WTC11 (cell line): ENCODE measurements at regions not wholly inside any gene's neighbourhood (a gene's known extent, or its start where the extent isn't known, plus 50 kb on each side); places are given as distances from the start of the nearest gene placed in this dataset.

Experiments used
- ATAC-seq: fragments of 200-7000 bp; cut with Tn5 transposase; 2 replicates; pipeline ENCODE4 v1.10.0; 2021; ENCODE audit warnings: mild to moderate bottlenecking, moderate library complexity
- CTCF ChIA-PET: fragments of 300-600 bp; sonication (Branson Sonifier 250); formaldehyde crosslinking; loops from one replicate; lab custom pipeline; 2021; ENCODE audit warnings: antibody characterized with exemption; lab: Charles Lee
- POLR2A ChIA-PET: fragments of 350-600 bp; sonication (Branson Sonifier 250); formaldehyde crosslinking; loops from one replicate; lab custom pipeline; 2021; ENCODE audit warnings: antibody characterized with exemption; lab: Charles Lee
- DNase-seq: peaks from one replicate; pipeline ENCODE4 v3.0.0; 2021; ENCODE audit warnings: low spot score
- H3K27ac Mint-ChIP-seq: 2 replicates; pipeline ENCODE4 v1.8.0; 2021; ENCODE audit warnings: mixed read lengths
- H3K27me3 Mint-ChIP-seq: 2 replicates; pipeline ENCODE4 v1.8.0; 2021; ENCODE audit warnings: low read depth, mild to moderate bottlenecking, moderate library complexity, mixed read lengths
- H3K36me3 Mint-ChIP-seq: 2 replicates; pipeline ENCODE4 v1.8.0; 2021; ENCODE audit warnings: mixed read lengths
- H3K4me1 Mint-ChIP-seq: 2 replicates; pipeline ENCODE4 v1.8.0; 2022; ENCODE audit warnings: mixed read lengths
- H3K4me3 Mint-ChIP-seq: 2 replicates; pipeline ENCODE4 v1.8.0; 2021; ENCODE audit warnings: mild to moderate bottlenecking, moderate library complexity, mixed read lengths
- H3K9me3 Mint-ChIP-seq: 2 replicates; pipeline ENCODE4 v1.8.0; 2021; ENCODE audit warnings: mixed read lengths
- CREM ChIP-seq: sonication (generic); formaldehyde crosslinking; IDR thresholded peaks from 2 replicates; pipeline ENCODE4 v1.8.1; 2022; ENCODE audit warnings: mild to moderate bottlenecking, missing genetic modification reagents, moderate library complexity
- EMX1 ChIP-seq: fragments of 250-450 bp; sonication (Bioruptor Pico); IDR thresholded peaks from 2 replicates; pipeline ENCODE4 v1.8.0; 2021; ENCODE audit warnings: mild to moderate bottlenecking
- ETV6 ChIP-seq: sonication (generic); formaldehyde crosslinking; IDR thresholded peaks from 2 replicates; pipeline ENCODE4 v1.8.1; 2022; ENCODE audit warnings: mild to moderate bottlenecking, missing genetic modification reagents
- GTF2I ChIP-seq: fragments of 250-450 bp; sonication (Bioruptor Pico); conservative IDR thresholded peaks from 2 replicates; pipeline ENCODE4 v1.4.0; 2021; ENCODE audit warnings: mild to moderate bottlenecking
- HMGA2 ChIP-seq: fragments of 250-450 bp; sonication (Bioruptor Pico); IDR thresholded peaks from 2 replicates; pipeline ENCODE4 v1.4.0; 2021; ENCODE audit warnings: mild to moderate bottlenecking, moderate library complexity
- MXD4 ChIP-seq: fragments of 250-450 bp; sonication (Bioruptor Pico); IDR thresholded peaks from 2 replicates; pipeline ENCODE4 v1.8.0; 2021; ENCODE audit warnings: mild to moderate bottlenecking, moderate library complexity, borderline replicate concordance
- RORB ChIP-seq: fragments of 250-450 bp; sonication (Bioruptor Pico); IDR thresholded peaks from 2 replicates; pipeline ENCODE4 v1.9.0; 2021; ENCODE audit warnings: mild to moderate bottlenecking
- SMAD4 ChIP-seq: sonication (generic); formaldehyde crosslinking; IDR thresholded peaks from 2 replicates; pipeline ENCODE4 v1.8.0; 2022; ENCODE audit warnings: mild to moderate bottlenecking, missing genetic modification reagents
- SOX15 ChIP-seq: fragments of 250-450 bp; sonication (Bioruptor Pico); IDR thresholded peaks from 2 replicates; pipeline ENCODE4 v1.9.0; 2021; ENCODE audit warnings: mild to moderate bottlenecking
- ZNF121 ChIP-seq: sonication (generic); formaldehyde crosslinking; IDR thresholded peaks from 2 replicates; pipeline ENCODE4 v1.8.0; 2023; ENCODE audit warnings: missing genetic modification reagents
- ZNF396 ChIP-seq: fragments of 250-450 bp; sonication (Bioruptor Pico); IDR thresholded peaks from 2 replicates; pipeline ENCODE4 v1.8.0; 2021; ENCODE audit warnings: mild to moderate bottlenecking, moderate library complexity, borderline replicate concordance
- ZNF423 ChIP-seq: fragments of 250-450 bp; sonication (Bioruptor Pico); IDR thresholded peaks from 2 replicates; pipeline ENCODE4 v2.1.2; 2022; ENCODE audit warnings: mild to moderate bottlenecking, moderate library complexity
- TF ChIP-seq, protein P1 (sequence below): sonication (generic); formaldehyde crosslinking; IDR thresholded peaks from 2 replicates; pipeline ENCODE4 v1.8.0; 2023; ENCODE audit warnings: mild to moderate bottlenecking, missing genetic modification reagents
- TF ChIP-seq, protein P2 (sequence below): sonication (generic); formaldehyde crosslinking; IDR thresholded peaks from 2 replicates; pipeline ENCODE4 v1.8.1; 2022; ENCODE audit warnings: mild to moderate bottlenecking, moderate library complexity, missing genetic modification reagents
- TF ChIP-seq, protein P3 (sequence below): sonication (generic); formaldehyde crosslinking; IDR thresholded peaks from 2 replicates; pipeline ENCODE4 v1.8.1; 2023; ENCODE audit warnings: mild to moderate bottlenecking, missing genetic modification reagents
- TF ChIP-seq, protein P4 (sequence below): sonication (generic); formaldehyde crosslinking; IDR thresholded peaks from 2 replicates; pipeline ENCODE4 v1.8.1; 2023; ENCODE audit warnings: mild to moderate bottlenecking, missing genetic modification reagents
- TF ChIP-seq, protein P5 (sequence below): sonication (generic); formaldehyde crosslinking; IDR thresholded peaks from 2 replicates; pipeline ENCODE4 v1.8.1; 2023; ENCODE audit warnings: mild to moderate bottlenecking, missing genetic modification reagents, borderline replicate concordance
- TF ChIP-seq, protein P6 (sequence below): sonication (generic); formaldehyde crosslinking; conservative IDR thresholded peaks from 2 replicates; pipeline ENCODE4 v1.8.1; 2022; ENCODE audit warnings: mild to moderate bottlenecking, missing genetic modification reagents
- TF ChIP-seq, protein P7 (sequence below): fragments of 250-450 bp; sonication (Bioruptor Pico); IDR thresholded peaks from 2 replicates; pipeline ENCODE4 v1.9.0; 2021; ENCODE audit warnings: moderate library complexity, mild to moderate bottlenecking, inconsistent platforms, borderline replicate concordance

DNA sequence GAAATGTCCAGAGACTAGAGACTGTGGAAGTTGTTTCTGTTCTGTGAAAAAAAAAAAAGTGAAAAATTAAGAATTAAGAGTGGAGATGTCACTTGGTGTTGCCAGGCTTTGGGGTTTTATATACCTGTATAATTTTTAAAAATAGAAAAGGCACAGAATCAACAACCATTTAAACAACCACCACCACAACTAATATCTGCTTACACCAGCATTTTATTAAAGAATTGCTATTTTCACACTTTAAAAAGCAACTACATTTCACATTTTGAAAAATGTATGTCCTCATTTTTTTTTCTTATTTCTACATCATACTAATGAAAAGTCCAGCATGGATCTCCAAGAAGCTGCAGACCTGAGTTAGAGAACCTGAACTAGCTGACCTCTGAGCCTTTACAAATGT, 167.5 kb upstream of the DTNA start (continued):
- TF ChIP-seq, protein P1, sequence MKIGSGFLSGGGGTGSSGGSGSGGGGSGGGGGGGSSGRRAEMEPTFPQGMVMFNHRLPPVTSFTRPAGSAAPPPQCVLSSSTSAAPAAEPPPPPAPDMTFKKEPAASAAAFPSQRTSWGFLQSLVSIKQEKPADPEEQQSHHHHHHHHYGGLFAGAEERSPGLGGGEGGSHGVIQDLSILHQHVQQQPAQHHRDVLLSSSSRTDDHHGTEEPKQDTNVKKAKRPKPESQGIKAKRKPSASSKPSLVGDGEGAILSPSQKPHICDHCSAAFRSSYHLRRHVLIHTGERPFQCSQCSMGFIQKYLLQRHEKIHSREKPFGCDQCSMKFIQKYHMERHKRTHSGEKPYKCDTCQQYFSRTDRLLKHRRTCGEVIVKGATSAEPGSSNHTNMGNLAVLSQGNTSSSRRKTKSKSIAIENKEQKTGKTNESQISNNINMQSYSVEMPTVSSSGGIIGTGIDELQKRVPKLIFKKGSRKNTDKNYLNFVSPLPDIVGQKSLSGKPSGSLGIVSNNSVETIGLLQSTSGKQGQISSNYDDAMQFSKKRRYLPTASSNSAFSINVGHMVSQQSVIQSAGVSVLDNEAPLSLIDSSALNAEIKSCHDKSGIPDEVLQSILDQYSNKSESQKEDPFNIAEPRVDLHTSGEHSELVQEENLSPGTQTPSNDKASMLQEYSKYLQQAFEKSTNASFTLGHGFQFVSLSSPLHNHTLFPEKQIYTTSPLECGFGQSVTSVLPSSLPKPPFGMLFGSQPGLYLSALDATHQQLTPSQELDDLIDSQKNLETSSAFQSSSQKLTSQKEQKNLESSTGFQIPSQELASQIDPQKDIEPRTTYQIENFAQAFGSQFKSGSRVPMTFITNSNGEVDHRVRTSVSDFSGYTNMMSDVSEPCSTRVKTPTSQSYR (CRISPR knock-in tag): no peak
- TF ChIP-seq HMGA2 (CRISPR knock-in tag): no peak
- TF ChIP-seq SMAD4 (CRISPR knock-in tag): no peak
- TF ChIP-seq ZNF423 (CRISPR knock-in tag): no peak
- no peak for TF ChIP-seq ZNF396
- TF ChIP-seq EMX1: no peak
- TF ChIP-seq, all 79 proteins: peak for 0

DNA sequence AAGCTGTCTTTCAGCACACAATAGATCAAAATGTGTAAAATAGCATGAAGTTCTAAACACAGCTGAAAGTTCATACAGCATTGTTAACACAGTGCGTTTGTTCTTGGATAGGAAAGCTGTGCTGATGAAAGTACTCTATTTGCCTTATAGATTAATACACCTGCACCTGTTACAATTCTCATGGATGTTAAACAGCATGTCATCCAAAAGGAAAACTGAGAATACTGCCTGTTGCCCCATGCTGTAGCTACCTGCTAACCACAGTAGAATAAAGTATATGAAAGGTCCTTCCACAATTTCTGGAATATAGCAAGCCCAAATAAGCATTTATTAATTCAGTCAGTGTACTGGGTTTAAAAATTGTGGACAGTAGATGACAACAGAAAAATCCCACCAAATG, 166.7 kb upstream of the DTNA start:
- H3K27ac Mint-ChIP-seq: no peak overlapping the region
- H3K36me3 Mint-ChIP-seq: no peaks in the 10 kb centered on the region
- no peak for DNase-seq
- TF ChIP-seq, protein P2, sequence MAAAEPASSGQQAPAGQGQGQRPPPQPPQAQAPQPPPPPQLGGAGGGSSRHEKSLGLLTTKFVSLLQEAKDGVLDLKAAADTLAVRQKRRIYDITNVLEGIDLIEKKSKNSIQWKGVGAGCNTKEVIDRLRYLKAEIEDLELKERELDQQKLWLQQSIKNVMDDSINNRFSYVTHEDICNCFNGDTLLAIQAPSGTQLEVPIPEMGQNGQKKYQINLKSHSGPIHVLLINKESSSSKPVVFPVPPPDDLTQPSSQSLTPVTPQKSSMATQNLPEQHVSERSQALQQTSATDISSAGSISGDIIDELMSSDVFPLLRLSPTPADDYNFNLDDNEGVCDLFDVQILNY (CRISPR knock-in tag): no peak
- TF ChIP-seq, protein P3, sequence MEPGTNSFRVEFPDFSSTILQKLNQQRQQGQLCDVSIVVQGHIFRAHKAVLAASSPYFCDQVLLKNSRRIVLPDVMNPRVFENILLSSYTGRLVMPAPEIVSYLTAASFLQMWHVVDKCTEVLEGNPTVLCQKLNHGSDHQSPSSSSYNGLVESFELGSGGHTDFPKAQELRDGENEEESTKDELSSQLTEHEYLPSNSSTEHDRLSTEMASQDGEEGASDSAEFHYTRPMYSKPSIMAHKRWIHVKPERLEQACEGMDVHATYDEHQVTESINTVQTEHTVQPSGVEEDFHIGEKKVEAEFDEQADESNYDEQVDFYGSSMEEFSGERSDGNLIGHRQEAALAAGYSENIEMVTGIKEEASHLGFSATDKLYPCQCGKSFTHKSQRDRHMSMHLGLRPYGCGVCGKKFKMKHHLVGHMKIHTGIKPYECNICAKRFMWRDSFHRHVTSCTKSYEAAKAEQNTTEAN (CRISPR knock-in tag): no peak
- TF ChIP-seq, protein P4, sequence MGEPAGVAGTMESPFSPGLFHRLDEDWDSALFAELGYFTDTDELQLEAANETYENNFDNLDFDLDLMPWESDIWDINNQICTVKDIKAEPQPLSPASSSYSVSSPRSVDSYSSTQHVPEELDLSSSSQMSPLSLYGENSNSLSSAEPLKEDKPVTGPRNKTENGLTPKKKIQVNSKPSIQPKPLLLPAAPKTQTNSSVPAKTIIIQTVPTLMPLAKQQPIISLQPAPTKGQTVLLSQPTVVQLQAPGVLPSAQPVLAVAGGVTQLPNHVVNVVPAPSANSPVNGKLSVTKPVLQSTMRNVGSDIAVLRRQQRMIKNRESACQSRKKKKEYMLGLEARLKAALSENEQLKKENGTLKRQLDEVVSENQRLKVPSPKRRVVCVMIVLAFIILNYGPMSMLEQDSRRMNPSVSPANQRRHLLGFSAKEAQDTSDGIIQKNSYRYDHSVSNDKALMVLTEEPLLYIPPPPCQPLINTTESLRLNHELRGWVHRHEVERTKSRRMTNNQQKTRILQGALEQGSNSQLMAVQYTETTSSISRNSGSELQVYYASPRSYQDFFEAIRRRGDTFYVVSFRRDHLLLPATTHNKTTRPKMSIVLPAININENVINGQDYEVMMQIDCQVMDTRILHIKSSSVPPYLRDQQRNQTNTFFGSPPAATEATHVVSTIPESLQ (CRISPR knock-in tag): no peak
- TF ChIP-seq, protein P5, sequence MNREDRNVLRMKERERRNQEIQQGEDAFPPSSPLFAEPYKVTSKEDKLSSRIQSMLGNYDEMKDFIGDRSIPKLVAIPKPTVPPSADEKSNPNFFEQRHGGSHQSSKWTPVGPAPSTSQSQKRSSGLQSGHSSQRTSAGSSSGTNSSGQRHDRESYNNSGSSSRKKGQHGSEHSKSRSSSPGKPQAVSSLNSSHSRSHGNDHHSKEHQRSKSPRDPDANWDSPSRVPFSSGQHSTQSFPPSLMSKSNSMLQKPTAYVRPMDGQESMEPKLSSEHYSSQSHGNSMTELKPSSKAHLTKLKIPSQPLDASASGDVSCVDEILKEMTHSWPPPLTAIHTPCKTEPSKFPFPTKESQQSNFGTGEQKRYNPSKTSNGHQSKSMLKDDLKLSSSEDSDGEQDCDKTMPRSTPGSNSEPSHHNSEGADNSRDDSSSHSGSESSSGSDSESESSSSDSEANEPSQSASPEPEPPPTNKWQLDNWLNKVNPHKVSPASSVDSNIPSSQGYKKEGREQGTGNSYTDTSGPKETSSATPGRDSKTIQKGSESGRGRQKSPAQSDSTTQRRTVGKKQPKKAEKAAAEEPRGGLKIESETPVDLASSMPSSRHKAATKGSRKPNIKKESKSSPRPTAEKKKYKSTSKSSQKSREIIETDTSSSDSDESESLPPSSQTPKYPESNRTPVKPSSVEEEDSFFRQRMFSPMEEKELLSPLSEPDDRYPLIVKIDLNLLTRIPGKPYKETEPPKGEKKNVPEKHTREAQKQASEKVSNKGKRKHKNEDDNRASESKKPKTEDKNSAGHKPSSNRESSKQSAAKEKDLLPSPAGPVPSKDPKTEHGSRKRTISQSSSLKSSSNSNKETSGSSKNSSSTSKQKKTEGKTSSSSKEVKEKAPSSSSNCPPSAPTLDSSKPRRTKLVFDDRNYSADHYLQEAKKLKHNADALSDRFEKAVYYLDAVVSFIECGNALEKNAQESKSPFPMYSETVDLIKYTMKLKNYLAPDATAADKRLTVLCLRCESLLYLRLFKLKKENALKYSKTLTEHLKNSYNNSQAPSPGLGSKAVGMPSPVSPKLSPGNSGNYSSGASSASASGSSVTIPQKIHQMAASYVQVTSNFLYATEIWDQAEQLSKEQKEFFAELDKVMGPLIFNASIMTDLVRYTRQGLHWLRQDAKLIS (CRISPR knock-in tag): no peak
- TF ChIP-seq, protein P6, sequence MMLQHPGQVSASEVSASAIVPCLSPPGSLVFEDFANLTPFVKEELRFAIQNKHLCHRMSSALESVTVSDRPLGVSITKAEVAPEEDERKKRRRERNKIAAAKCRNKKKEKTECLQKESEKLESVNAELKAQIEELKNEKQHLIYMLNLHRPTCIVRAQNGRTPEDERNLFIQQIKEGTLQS (CRISPR knock-in tag): no peak
- TF ChIP-seq, protein P7, sequence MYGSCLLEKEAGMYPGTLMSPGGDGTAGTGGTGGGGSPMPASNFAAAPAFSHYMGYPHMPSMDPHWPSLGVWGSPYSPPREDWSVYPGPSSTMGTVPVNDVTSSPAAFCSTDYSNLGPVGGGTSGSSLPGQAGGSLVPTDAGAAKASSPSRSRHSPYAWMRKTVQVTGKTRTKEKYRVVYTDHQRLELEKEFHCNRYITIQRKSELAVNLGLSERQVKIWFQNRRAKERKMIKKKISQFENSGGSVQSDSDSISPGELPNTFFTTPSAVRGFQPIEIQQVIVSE: no peak
- TF ChIP-seq CREM (CRISPR knock-in tag): no peak
- no peak for TF ChIP-seq GTF2I (CRISPR knock-in tag)
- no peak for TF ChIP-seq SOX15 (CRISPR knock-in tag)
- no peak for TF ChIP-seq RORB (CRISPR knock-in tag)
- no peak for TF ChIP-seq ZNF121 (CRISPR knock-in tag)
- no peak for TF ChIP-seq ETV6 (CRISPR knock-in tag)
- TF ChIP-seq MXD4 (CRISPR knock-in tag): no peak
- POLR2A ChIA-PET: no interaction called here
- no peak overlapping the region for H3K4me3 Mint-ChIP-seq
- no peak for ATAC-seq
- H3K27me3 Mint-ChIP-seq: no peaks in the 10 kb centered on the region
- CTCF ChIA-PET: interaction anchor here (1.2 kb wide), 1 partner anchor 318 kb away, joined by 3 read pairs; the partner anchor contains the start of gene NOL4
- H3K9me3 Mint-ChIP-seq: no peaks in the 10 kb centered on the region
- peaks cover 54% of the 10 kb centered on the region for H3K4me1 Mint-ChIP-seq
